ENCODE measurements at regions not wholly inside any gene's neighbourhood (a gene's known extent, or its start where the extent isn't known, plus 50 kb on each side); places are given as distances from the start of the nearest gene placed in this dataset.

GRCh38 chr6:71157345-71157744 lies 131.3 kb upstream of the OGFRL1 start:
- WGBS, 2 donors, result 71 to 81% methylated on average over 1 of the region's 1 CpG
- Histone ChIP-seq H3K4me1 (no peaks in the 10 kb centered on the region), H3K27ac (no peak overlapping the region), H3K9me3 (no peaks in the 10 kb centered on the region), H3K4me3 (no peak overlapping the region), H3K36me3 (no peaks in the 10 kb centered on the region), H3K27me3 (no peaks in the 10 kb centered on the region)
- TF ChIP-seq, protein P1, sequence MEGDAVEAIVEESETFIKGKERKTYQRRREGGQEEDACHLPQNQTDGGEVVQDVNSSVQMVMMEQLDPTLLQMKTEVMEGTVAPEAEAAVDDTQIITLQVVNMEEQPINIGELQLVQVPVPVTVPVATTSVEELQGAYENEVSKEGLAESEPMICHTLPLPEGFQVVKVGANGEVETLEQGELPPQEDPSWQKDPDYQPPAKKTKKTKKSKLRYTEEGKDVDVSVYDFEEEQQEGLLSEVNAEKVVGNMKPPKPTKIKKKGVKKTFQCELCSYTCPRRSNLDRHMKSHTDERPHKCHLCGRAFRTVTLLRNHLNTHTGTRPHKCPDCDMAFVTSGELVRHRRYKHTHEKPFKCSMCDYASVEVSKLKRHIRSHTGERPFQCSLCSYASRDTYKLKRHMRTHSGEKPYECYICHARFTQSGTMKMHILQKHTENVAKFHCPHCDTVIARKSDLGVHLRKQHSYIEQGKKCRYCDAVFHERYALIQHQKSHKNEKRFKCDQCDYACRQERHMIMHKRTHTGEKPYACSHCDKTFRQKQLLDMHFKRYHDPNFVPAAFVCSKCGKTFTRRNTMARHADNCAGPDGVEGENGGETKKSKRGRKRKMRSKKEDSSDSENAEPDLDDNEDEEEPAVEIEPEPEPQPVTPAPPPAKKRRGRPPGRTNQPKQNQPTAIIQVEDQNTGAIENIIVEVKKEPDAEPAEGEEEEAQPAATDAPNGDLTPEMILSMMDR (IDR thresholded peaks at IDR 0.05), result no peak
- TF ChIP-seq EP300 (IDR thresholded peaks at IDR 0.05) (no peak), POLR2A (IDR thresholded peaks at IDR 0.05) (no peak)
- DNase-seq (ENCODE audit: low spot score in 2 of 2), result no peak

DNA sequence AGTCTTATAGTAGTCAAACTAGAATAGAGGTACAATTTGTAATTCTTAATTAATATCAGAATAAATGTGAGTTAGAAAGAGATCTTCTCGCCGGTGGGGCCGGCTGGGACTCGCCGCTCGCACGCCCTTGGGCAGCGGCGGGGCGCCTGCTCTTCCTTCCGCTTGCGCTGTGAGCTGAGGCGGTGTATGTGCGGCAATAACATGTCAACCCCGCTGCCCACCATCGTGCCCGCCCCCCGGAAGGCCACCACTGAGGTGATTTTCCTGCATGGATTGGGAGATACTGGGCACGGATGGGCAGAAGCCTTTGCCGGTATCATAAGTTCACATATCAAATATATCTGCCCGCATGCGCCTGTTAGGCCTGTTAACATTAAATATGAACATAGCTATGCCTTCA lies 123.7 kb upstream of the OGFRL1 start:
- H3K4me1 ChIP-seq, result no peaks in the 10 kb centered on the region
- no peaks in the 10 kb centered on the region for H3K27me3 ChIP-seq
- H3K27ac ChIP-seq, result no peak overlapping the region
- no peak for TF ChIP-seq POLR2A (IDR thresholded peaks at IDR 0.05)
- no peak for TF ChIP-seq EP300 (IDR thresholded peaks at IDR 0.05)
- TF ChIP-seq, protein P1 (IDR thresholded peaks at IDR 0.05), result no peak
- no peak for DNase-seq (ENCODE audit: low spot score in 2 of 2)
- H3K4me3 ChIP-seq, result no peak overlapping the region
- no peaks in the 10 kb centered on the region for H3K36me3 ChIP-seq
- H3K9me3 ChIP-seq, result no peaks in the 10 kb centered on the region
- 95 to 96% methylated on average over 21 to 22 of the region's 22 CpGs for WGBS, 2 donors

GRCh38 chr6:71168233-71168765 lies 120.3 kb upstream of the OGFRL1 start:
- no peak for DNase-seq (ENCODE audit: low spot score in 2 of 2)
- WGBS, 2 donors, result 83 to 84% methylated on average over 1 of the region's 1 CpG
- no peaks in the 10 kb centered on the region for H3K4me1 ChIP-seq
- H3K9me3 ChIP-seq, result no peaks in the 10 kb centered on the region
- H3K27me3 ChIP-seq, result no peaks in the 10 kb centered on the region
- no peak overlapping the region for H3K27ac ChIP-seq
- TF ChIP-seq POLR2A (IDR thresholded peaks at IDR 0.05), result no peak
- no peak for TF ChIP-seq EP300 (IDR thresholded peaks at IDR 0.05)
- TF ChIP-seq, protein P1 (IDR thresholded peaks at IDR 0.05), result no peak
- H3K4me3 ChIP-seq, result no peak overlapping the region
- H3K36me3 ChIP-seq, result no peaks in the 10 kb centered on the region

DNA sequence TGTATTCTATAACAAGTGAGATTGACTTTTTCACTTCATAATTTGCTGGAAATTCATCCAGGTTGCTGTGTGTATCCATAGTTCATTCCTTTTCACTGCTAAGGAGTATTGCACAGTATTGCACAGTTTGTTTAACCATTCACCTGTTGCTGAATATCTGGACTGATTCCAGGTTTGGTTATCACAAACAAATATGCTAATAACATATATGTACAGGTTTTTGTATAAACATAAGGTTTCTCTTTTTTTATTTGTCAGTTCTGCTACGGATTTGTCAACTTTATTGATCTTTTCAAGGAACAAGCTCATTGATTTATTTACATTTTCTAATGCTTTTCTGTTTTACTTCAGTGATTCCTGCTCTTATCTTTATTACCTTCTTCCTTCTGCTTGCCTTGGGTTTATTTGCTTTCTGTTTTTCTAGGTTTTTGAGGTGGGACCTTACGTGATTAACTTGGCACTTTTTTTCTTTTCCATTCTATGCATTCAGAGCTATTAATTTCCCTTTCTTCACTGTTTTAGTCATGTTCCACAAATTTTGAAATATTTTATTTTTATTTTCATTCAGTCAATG lies 117.0 kb upstream of the OGFRL1 start:
- Histone ChIP-seq H3K4me3 (no peak overlapping the region), H3K27ac (no peak overlapping the region), H3K4me1 (no peaks in the 10 kb centered on the region), H3K9me3 (no peaks in the 10 kb centered on the region), H3K27me3 (no peaks in the 10 kb centered on the region), H3K36me3 (no peaks in the 10 kb centered on the region)
- TF ChIP-seq POLR2A (IDR thresholded peaks at IDR 0.05) (no peak), EP300 (IDR thresholded peaks at IDR 0.05) (no peak)
- TF ChIP-seq, protein P1 (IDR thresholded peaks at IDR 0.05), result no peak
- no peak for DNase-seq (ENCODE audit: low spot score in 2 of 2)
- 81 to 87% methylated on average over 2 of the region's 2 CpGs for WGBS, 2 donors

- Histone ChIP-seq H3K9me3 (peaks cover 0 to 3% (median 0%) of the 10 kb centered on the region in 4 donors), H3K4me1 (no peaks in the 10 kb centered on the region), H3K27ac (no peak overlapping the region), H3K4me3 (no peak overlapping the region), H3K36me3 (no peaks in the 10 kb centered on the region), H3K27me3 (no peaks in the 10 kb centered on the region)
- no peak for TF ChIP-seq POLR2A (IDR thresholded peaks at IDR 0.05)
- 80 to 84% methylated on average over 5 of the region's 5 CpGs for WGBS, 2 donors
- no peak for DNase-seq (ENCODE audit: low spot score in 2 of 2)
These were observed 109.2 kb upstream of the OGFRL1 start for GRCh38 chr6:71179249-71179885.

Data from tibial nerve (tissue), 4 donors.